Endothelial cell of umbilical vein (primary cell): ENCODE measurements at regions not wholly inside any gene's neighbourhood (a gene's known extent, or its start where the extent isn't known, plus 50 kb on each side); places are given as distances from the start of the nearest gene placed in this dataset.

Experiments used
- EZH2 ChIP-seq: IDR thresholded peaks from 2 replicates; pipeline ENCODE4 v1.6.1; 2012; ENCODE audit warnings: borderline replicate concordance, low read depth, mild to moderate bottlenecking, moderate library complexity, low read length, inconsistent platforms; ENCODE audit not compliant: severe bottlenecking
- MAX ChIP-seq: IDR thresholded peaks from 2 replicates; pipeline ENCODE4 v1.6.1; 2011; ENCODE audit not compliant: insufficient read depth, insufficient read length
- MYC ChIP-seq: IDR thresholded peaks from one replicate; pipeline ENCODE4 v1.6.1; 2011; ENCODE audit warnings: mild to moderate bottlenecking, low read depth, low read length
- POLR2A ChIP-seq: IDR thresholded peaks from 2 replicates; pipeline ENCODE4 v1.6.1; 2012; ENCODE audit warnings: low read depth, mild to moderate bottlenecking, control low read depth, low read length
- POLR2AphosphoS5 ChIP-seq: IDR thresholded peaks from 2 replicates; pipeline ENCODE4 v1.6.1; 2012; ENCODE audit warnings: low read depth, mild to moderate bottlenecking, control low read depth, low read length, moderate library complexity; ENCODE audit not compliant: insufficient read depth
- TF ChIP-seq, protein P1 (sequence below), 2 donors: IDR thresholded peaks; 1 replicate in 1 of 2; 2 replicates in 1 of 2; pipeline ENCODE4 v1.5.1; 2011; ENCODE audit warnings: low read length in 2 of 2, mild to moderate bottlenecking in 2 of 2, moderate library complexity in 2 of 2, control low read depth in 1 of 2, inconsistent platforms in 1 of 2, low read depth in 1 of 2; ENCODE audit not compliant: insufficient read depth in 1 of 2; ENCODE audit errors: extremely low read depth in 1 of 2

GRCh38 chr6:141752677-141753076 is 380.0 kb upstream of the GJE1 start:
- TF ChIP-seq POLR2AphosphoS5 (no peak), POLR2A (no peak), MAX (no peak), MYC (no peak), EZH2 (no peak)
- TF ChIP-seq, protein P1, sequence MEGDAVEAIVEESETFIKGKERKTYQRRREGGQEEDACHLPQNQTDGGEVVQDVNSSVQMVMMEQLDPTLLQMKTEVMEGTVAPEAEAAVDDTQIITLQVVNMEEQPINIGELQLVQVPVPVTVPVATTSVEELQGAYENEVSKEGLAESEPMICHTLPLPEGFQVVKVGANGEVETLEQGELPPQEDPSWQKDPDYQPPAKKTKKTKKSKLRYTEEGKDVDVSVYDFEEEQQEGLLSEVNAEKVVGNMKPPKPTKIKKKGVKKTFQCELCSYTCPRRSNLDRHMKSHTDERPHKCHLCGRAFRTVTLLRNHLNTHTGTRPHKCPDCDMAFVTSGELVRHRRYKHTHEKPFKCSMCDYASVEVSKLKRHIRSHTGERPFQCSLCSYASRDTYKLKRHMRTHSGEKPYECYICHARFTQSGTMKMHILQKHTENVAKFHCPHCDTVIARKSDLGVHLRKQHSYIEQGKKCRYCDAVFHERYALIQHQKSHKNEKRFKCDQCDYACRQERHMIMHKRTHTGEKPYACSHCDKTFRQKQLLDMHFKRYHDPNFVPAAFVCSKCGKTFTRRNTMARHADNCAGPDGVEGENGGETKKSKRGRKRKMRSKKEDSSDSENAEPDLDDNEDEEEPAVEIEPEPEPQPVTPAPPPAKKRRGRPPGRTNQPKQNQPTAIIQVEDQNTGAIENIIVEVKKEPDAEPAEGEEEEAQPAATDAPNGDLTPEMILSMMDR (IDR thresholded peaks at IDR 0.05; ENCODE audit: extremely low read depth in 1 of 2, insufficient read depth in 1 of 2, low read depth in 1 of 2, low read length in 2 of 2): no peak
